ENCODE measurements at regions not wholly inside any gene's neighbourhood (a gene's known extent, or its start where the extent isn't known, plus 50 kb on each side); places are given as distances from the start of the nearest gene placed in this dataset.

DNA sequence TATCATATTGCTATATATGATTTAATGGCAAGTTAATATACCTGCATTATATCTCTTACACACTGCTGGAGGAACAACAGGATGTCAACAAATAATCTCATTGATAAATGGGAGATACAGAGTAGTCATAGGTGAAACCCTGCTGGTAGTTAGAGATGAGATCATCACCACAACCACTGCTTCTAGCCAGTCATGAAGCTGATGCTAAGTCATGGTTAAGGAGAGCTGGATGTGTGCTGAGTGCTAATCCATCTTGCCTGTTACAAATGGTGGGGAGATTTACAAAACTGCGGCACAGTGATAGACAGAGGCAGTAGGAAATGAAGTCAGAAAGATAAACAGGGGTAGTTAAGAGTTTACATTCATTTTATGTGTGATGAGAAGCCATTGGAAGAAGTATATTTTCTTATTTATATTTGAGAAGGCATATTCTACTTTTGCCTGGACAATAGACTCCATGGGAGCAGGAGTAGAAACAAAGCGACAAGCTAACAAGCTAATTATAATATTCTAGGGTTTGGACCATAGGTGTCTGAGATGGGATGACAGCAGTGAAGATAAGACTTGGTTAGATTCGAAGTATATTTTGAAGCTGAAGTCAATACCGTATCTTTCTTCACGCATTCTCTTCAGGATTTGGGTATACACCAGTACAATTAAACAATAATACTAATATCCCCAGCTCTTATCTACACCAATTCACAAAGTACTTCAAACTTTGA lies 78.0 kb upstream of the TRPC4 start:
- DNase-seq (ENCODE audit: extremely low read depth in 1 of 11, low read depth in 9 of 11, low spot score in 4 of 11) = no peak

DNA sequence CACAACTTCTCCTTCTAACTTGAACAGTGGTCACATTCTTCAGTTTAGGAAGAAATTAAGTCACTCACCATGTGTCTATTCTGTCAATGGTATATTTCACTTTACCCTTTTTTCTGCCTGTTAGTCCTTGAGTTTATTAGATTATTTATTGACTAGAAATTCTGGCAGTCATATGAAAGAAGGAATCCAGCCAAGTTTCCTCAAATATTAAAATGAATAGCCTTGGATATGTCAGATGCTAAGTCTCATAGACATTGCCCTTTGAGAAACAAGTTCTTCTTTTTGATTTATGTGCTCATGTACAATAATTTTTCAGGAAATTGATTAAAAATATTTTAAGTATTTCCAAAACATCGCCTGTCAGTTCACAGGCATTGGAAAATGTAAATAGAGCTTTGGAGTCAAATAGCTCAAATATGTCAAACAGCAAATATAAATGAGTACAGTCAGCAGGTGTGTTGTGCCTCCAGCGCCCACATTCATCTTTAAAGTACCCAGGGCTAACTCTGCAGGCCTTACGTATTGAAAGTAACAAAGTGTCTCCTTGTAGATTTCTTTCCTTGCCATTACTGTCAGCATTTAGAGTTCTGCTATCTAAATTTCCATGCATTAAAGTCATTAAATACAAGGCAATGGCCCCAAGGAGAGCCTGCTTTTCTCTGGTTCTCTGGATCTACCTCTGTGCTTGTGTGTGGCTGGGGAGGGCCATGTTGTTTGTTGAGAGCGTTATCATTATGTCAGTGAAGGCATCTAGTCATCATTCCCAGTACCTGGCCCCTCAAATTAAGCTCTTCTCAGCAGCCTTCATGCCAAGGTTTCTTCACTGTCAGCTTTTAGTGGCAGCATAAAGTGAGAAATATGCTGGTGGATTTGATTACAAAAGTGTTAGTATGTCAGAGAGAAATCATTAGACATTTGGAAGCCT lies 76.3 kb upstream of the TRPC4 start:
- no peak for DNase-seq (ENCODE audit: extremely low read depth in 1 of 11, low read depth in 9 of 11, low spot score in 4 of 11)

- DNase-seq (ENCODE audit: extremely low read depth in 1 of 11, low read depth in 9 of 11, low spot score in 4 of 11) = no peak
These were observed 75.4 kb upstream of the TRPC4 start for GRCh38 chr13:37944869-37945442.

DNA sequence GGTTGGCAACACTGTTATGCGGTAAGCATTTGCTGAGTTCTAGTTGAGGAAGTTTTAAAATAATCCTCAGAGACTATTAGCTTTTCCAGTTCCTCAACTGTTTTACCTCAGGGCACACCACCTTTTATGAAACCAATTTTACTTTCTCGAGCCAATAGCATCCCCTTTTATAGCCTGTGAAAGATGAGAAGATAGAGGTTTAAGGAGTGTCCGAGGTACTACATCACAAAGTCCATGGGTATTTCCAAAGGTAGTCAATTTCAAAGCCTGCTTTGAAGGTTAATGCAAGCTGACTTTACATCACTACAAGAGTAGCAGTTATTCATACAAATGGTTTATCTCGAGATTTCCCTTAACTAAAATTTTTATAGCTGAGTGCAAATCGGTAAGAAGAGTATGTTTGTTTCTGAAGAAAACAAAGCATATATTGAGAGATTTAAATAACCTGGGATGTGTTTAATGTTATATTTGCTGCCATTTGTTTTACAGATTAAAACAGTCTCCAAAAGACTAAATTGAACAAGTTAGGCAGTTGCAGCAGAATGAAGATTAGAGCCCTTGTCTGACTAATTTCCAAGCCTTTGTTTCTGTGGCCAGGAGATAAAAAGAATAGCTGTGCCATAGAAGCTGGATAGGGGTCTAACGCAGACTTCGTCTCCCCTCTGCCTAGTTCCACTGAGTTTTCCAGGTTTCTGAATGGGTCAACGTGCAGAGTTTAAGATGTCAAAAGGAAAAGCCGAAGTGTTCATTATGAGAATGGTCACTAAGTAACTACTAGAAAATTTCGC lies 74.7 kb upstream of the TRPC4 start:
- DNase-seq (ENCODE audit: extremely low read depth in 1 of 11, low read depth in 9 of 11, low spot score in 4 of 11) = no peak

DNA sequence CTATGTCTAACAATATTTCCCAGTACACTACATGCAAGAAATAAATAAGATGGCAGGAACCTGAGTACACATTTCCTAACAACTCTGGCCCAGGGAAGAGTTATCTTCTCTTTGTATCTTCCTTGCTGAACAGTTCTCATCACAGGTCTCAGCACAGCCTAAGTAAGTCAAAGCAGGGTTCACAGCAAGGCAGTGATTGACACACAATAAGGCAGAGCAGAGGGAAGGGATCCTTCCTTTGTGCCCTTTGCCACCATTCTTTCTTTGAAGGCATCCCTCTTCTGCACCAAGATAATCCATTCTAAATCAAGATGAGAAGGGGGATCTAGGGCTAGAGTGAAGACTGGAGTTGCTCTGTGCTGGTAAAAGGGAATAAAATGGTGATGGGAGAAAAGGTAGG lies 73.4 kb upstream of the TRPC4 start:
- DNase-seq (ENCODE audit: extremely low read depth in 1 of 11, low read depth in 9 of 11, low spot score in 4 of 11) = no peak

DNA sequence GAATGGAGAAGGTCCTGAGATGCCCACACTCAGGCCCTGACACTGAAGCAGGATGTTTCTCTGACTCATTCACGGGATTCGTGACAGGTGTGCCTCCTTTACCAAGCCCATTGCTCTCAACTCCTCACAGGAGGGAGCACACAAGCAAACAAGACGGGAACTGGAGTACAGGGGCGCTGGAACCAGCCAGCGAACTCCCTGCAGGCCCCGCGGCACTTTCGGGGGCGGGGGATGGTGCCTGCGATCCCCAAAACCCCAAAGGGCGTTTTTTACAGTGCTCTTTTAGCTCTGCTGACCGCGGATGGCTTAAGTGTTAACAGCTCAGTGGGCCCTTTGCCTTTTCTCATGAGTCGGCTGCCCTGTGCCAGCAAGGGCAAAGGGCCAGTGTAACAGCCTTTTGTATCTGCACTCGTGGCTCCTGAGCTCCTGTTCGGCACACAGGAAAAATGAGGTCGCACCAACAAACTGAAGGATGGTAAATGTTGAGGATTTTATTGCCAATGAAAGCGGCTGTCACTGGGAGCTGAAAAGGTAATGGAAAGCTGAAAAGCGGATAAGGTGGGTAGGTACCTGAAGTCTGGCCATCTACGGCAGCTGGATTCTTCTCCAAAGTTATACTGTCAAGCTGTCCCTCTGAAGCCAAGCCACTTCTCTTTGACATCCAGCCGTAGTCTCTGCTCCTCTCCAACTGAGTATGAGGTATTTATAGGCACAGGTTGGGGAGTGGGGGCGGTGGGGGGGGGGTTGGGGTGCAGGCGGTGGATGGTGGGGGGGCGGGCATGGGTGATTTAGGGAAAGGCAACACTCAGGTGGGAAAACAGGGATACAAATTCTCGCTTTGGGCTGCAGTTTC lies 65.0 kb upstream of the TRPC4 start:
- DNase-seq (ENCODE audit: extremely low read depth in 1 of 11, low read depth in 9 of 11, low spot score in 4 of 11) = no peak

- DNase-seq (ENCODE audit: extremely low read depth in 1 of 11, low read depth in 9 of 11, low spot score in 4 of 11) = no peak
These were observed 59.7 kb upstream of the TRPC4 start for GRCh38 chr13:37929308-37929707.

DNA sequence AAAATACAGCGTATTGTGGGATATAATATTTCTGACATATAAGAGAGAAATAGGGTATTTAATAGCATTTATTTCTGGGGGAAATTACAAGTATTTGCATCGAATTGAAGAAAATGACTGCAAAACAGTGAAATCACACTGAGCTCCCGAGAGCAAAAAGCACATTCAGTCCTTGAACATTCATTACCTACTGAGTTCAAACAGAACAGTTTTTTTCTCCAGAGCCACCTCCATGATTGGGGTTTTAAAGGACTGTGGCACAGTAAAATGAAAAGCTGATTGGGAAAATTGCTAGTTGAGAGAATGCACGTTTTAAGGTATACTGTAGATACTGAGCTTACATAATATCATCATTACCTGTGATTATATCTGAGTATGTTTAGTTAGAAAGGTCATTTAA lies 58.0 kb upstream of the TRPC4 start:
- no peak for DNase-seq (ENCODE audit: extremely low read depth in 1 of 11, low read depth in 9 of 11, low spot score in 4 of 11)

DNA sequence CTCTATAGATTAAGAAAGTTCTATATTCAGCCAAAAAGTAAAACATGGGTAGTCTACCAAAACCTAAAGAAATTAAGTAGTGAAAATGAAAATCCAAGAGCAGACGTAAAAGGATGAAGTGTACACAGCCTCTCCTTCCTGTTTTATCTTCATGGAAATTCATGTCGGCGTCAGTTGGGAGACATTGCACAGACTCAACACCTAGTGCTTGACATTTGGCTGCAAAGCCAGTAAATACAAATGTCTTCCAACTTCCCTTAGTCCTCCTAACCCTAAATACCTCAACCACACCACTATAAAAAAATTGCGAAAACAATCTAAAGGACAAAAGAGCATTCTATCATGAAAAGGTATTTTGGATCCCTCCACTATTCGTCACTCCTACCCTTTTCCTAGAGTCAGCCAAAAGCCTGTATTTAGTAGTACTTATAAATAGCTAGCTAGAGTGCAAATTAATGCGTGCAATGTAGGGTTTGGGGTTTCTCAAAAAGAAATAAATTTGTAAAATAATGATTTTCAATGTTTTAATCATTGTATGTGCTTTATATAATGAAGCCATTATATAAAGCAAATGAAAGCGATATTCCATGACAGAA lies 56.4 kb upstream of the TRPC4 start:
- no peak for DNase-seq (ENCODE audit: extremely low read depth in 1 of 11, low read depth in 9 of 11, low spot score in 4 of 11)

DNA sequence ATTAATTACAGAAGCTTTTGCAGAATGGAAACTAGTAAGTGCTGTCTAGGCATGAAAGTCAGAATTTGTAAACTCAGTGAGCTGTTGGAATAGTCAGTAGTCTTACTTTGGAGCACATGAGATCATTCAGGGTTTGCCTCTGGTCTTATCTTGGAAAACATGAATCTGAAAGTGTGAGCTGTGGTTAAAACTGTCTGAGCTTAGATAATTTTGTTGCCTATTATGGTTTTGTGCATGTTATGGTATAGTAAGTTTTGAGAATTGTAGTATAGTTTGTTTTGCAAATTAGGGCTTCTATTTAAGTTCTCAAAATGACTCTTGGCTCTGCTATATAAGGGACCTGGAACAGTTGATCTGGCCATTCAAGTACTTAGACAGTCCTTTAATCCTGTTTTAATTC lies 53.7 kb upstream of the TRPC4 start:
- no peak for DNase-seq (ENCODE audit: extremely low read depth in 1 of 11, low read depth in 9 of 11, low spot score in 4 of 11)

DNA sequence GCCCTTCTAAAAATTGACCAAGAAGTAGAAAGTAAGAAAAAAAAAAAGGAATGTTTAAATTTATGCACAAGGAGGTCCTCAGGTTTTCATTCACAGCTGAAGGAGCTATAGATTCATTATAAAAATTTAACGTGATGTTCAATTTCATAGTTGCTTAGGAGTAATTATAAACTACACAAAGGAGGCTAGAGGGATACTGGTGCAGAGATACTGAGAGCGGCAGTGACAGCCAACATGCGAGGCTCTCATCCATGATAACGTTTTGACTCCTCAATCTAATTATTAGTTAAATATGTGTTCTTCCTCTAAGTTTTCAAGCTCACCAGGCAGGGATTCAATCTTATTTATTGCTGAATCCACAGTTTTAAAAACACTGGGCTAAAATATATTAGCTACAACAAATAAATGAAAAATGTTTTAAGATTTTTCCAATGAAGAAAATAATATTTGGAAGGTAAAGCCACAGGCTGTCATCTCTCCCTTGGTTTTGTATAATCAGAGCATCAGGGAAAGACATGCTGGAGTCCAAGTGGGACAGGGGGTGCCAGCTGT lies 49.8 kb upstream of the TRPC4 start:
- no peak for DNase-seq (ENCODE audit: extremely low read depth in 1 of 11, low read depth in 9 of 11, low spot score in 4 of 11)
